ENCODE measurements at regions not wholly inside any gene's neighbourhood (a gene's known extent, or its start where the extent isn't known, plus 50 kb on each side); places are given as distances from the start of the nearest gene placed in this dataset.

- Histone ChIP-seq H3K4me3 (no peak overlapping the region), H3K27me3 (no peaks in the 10 kb centered on the region), H3K36me3 (no peaks in the 10 kb centered on the region), H3K27ac (no peak overlapping the region), H3K4me1 (no peaks in the 10 kb centered on the region), H3K9me3 (no peaks in the 10 kb centered on the region)
- no peak for TF ChIP-seq CTCF (IDR thresholded peaks at IDR 0.05)
- WGBS, 2 donors: 52 to 59% methylated on average over 2 of the region's 2 CpGs
- FAIRE-seq (no peak), ATAC-seq (no peak), DNase-seq (no peak)
- intact Hi-C loops (cut with DNase I): no loop called here
Observed at GRCh38 chr7:13708670-13709069, 280.8 kb downstream of the ETV1 start.

- no peak for TF ChIP-seq CTCF (IDR thresholded peaks at IDR 0.05)
- H3K36me3 ChIP-seq: no peaks in the 10 kb centered on the region
- DNase-seq (no peak), ATAC-seq (no peak), FAIRE-seq (no peak)
- H3K4me3 ChIP-seq: no peak overlapping the region
- no peaks in the 10 kb centered on the region for H3K27me3 ChIP-seq
- H3K27ac ChIP-seq: no peak overlapping the region
- H3K9me3 ChIP-seq: no peaks in the 10 kb centered on the region
- no peaks in the 10 kb centered on the region for H3K4me1 ChIP-seq
- intact Hi-C loops (cut with DNase I): no loop called here
Observed at GRCh38 chr7:13713092-13713491, 276.4 kb downstream of the ETV1 start.

GRCh38 chr7:13715534-13715933 is 273.9 kb downstream of the ETV1 start:
- no peaks in the 10 kb centered on the region for H3K27me3 ChIP-seq
- no peak for TF ChIP-seq CTCF (IDR thresholded peaks at IDR 0.05)
- no peaks in the 10 kb centered on the region for H3K9me3 ChIP-seq
- FAIRE-seq (no peak), DNase-seq (no peak), ATAC-seq (no peak)
- H3K27ac ChIP-seq: no peak overlapping the region
- no peak overlapping the region for H3K4me3 ChIP-seq
- no peaks in the 10 kb centered on the region for H3K4me1 ChIP-seq
- intact Hi-C loops (cut with DNase I): no loop called here
- H3K36me3 ChIP-seq: no peaks in the 10 kb centered on the region
- WGBS, 2 donors: 52 to 64% methylated on average over 1 of the region's 1 CpG

- TF ChIP-seq CTCF (IDR thresholded peaks at IDR 0.05): no peak
Observed at GRCh38 chr7:13717031-13717430, 272.4 kb downstream of the ETV1 start.

GRCh38 chr7:13724191-13724976 is 265.1 kb downstream of the ETV1 start:
- intact Hi-C loops (cut with DNase I): no loop called here
- WGBS, 2 donors: 77 to 82% methylated on average over 8 of the region's 8 CpGs
- ATAC-seq: peak in 2 of 4 donors; percentile 14 to 29
- H3K27ac ChIP-seq: no peak overlapping the region
- TF ChIP-seq CTCF (IDR thresholded peaks at IDR 0.05): no peak
- FAIRE-seq: no peak
- H3K9me3 ChIP-seq: no peaks in the 10 kb centered on the region
- no peaks in the 10 kb centered on the region for H3K27me3 ChIP-seq
- H3K4me1 ChIP-seq: no peaks in the 10 kb centered on the region
- no peak overlapping the region for H3K4me3 ChIP-seq
- H3K36me3 ChIP-seq: no peaks in the 10 kb centered on the region
- DNase-seq: no peak

More at GRCh38 chr7:13717031-13717430, 272.4 kb downstream of the ETV1 start:
- no peak overlapping the region for H3K4me3 ChIP-seq
- H3K27me3 ChIP-seq: no peaks in the 10 kb centered on the region
- intact Hi-C loops (cut with DNase I): no loop called here
- ATAC-seq: no peak
- no peaks in the 10 kb centered on the region for H3K36me3 ChIP-seq
- WGBS, 2 donors: 37 to 47% methylated on average over 2 of the region's 2 CpGs
- FAIRE-seq: no peak
- H3K27ac ChIP-seq: no peak overlapping the region
- DNase-seq: no peak
- H3K4me1 ChIP-seq: no peaks in the 10 kb centered on the region
- H3K9me3 ChIP-seq: no peaks in the 10 kb centered on the region
